Eye (tissue), 1 donor: ENCODE measurements at regions not wholly inside any gene's neighbourhood (a gene's known extent, or its start where the extent isn't known, plus 50 kb on each side); places are given as distances from the start of the nearest gene placed in this dataset.

Source experiments
- DNase-seq: peaks from one replicate; pipeline ENCODE4 v3.0.0-alpha.2; 2015

- no peak for DNase-seq
These were observed 53.0 kb upstream of the DTNBP1 start for GRCh38 chr6:15715851-15716250.

- DNase-seq: no peak
These were observed 52.2 kb upstream of the DTNBP1 start for GRCh38 chr6:15715060-15715459.

GRCh38 chr6:15714658-15715057 lies 51.8 kb upstream of the DTNBP1 start:
- no peak for DNase-seq

GRCh38 chr6:15713325-15713724 lies 50.5 kb upstream of the DTNBP1 start:
- no peak for DNase-seq

- no peak for DNase-seq
These were observed 50.0 kb upstream of the DTNBP1 start for GRCh38 chr6:15712797-15713196.
